ENCODE measurements at regions not wholly inside any gene's neighbourhood (a gene's known extent, or its start where the extent isn't known, plus 50 kb on each side); places are given as distances from the start of the nearest gene placed in this dataset.

DNA sequence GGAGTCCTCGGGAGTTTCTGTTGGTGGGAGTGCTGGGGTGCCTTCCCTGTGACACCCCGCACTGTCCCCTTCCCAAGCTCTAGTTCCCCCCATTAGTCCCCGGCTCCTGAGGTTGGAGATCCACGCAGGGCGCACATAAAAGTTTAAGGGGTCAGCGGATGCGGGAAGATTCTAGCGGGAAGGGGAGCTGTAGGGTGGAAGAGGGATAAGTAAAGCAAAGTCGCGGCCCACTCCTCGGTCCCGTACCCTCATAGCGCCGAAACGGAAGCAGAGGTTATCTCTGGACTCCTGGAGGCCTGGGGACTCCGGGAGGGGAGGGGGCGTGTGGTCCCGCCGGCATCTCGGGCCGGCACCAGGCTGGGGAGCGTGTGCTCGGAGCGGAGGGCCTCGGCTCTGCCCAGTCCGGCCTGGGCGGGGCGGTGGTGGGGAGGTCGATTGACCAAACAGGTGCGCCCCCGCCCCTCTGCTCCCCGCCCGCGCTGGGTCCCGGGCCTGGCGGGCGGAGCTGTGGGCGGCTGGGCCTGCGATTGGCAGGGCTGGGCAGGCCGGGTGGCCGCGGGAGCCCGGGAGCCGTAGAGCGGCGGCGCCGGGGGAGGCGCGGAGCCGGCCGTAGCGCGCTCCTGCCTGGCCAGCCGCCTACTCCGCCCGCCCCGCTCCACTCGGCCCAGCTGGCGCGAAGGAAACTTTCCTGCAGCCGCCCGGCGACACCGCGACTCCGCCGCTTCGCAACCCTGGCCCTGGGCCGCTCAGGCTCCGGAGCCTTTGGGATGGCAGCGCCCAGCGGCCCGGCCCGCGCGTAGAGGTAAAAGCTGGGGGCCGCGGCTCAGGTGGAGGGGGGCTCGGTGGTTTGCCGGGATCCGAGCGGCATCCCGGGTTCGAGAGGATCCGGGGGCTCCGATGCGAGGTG, 52.2 kb upstream of the DAB2IP start:
- TF ChIP-seq, protein P1, sequence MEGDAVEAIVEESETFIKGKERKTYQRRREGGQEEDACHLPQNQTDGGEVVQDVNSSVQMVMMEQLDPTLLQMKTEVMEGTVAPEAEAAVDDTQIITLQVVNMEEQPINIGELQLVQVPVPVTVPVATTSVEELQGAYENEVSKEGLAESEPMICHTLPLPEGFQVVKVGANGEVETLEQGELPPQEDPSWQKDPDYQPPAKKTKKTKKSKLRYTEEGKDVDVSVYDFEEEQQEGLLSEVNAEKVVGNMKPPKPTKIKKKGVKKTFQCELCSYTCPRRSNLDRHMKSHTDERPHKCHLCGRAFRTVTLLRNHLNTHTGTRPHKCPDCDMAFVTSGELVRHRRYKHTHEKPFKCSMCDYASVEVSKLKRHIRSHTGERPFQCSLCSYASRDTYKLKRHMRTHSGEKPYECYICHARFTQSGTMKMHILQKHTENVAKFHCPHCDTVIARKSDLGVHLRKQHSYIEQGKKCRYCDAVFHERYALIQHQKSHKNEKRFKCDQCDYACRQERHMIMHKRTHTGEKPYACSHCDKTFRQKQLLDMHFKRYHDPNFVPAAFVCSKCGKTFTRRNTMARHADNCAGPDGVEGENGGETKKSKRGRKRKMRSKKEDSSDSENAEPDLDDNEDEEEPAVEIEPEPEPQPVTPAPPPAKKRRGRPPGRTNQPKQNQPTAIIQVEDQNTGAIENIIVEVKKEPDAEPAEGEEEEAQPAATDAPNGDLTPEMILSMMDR (IDR thresholded peaks at IDR 0.05; ENCODE audit: low read depth, low read length) = no peak
- no peak for TF ChIP-seq EZH2phosphoT487 (IDR thresholded peaks at IDR 0.05; ENCODE audit: low read depth)
- H3K9ac ChIP-seq (ENCODE audit: low read length) = no peak overlapping the region
- H3K9me3 ChIP-seq (ENCODE audit: insufficient read depth, low read length) = no peaks in the 10 kb centered on the region
- H3K27ac ChIP-seq (ENCODE audit: low read length) = no peak overlapping the region
- H3K79me2 ChIP-seq (ENCODE audit: low read length) = no peaks in the 10 kb centered on the region
- H3K4me2 ChIP-seq (ENCODE audit: low read length) = no peak overlapping the region
- no peaks in the 10 kb centered on the region for H3K36me3 ChIP-seq (replicated peaks; ENCODE audit: low read depth, low read length)
- no peaks in the 10 kb centered on the region for H3K4me1 ChIP-seq (ENCODE audit: low read length)
- H2AFZ ChIP-seq (ENCODE audit: low read depth, low read length) = no peak overlapping the region
- H3K27me3 ChIP-seq (ENCODE audit: low read depth, low read length) = peaks cover 6% of the 10 kb centered on the region; the same call in 1 of the 2 replicates
- no peaks in the 10 kb centered on the region for H4K20me1 ChIP-seq (ENCODE audit: insufficient read depth, low read length)
- H3K4me3 ChIP-seq (ENCODE audit: low read length) = no peak overlapping the region

DNA sequence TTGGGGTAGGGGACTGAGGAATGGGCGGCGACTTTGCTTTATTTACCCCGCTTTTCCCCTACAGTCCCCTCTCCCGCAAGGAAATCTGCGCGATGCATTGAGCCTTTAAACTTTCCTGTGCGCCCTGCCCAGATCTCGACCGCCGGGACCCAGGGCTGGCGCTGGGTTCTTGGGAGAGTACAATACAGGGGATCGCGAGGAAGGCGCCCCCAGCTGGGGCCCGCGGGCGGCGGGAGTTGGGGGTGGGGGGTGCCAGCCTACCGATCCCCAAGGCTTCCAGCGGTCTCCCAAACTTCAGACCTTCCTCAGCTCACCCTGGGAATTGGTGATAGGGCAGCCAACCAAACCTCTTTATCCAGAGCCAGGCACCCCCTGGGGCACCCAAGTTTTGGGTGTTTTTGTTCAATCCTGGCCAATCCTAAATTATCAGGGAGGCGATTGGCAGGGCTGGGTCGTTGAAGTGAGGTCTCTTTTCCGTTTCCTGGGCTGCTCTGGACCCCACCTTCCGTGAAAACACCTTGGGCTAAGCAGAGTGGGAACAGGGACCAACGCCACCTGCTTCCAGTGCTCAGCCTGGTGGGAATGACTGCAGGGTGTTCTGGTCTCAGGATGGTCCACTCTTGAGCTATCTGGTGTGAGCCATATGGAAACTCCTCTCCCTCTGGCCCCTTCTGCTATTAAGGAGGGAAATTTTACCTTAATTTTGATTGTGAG, 51.4 kb upstream of the DAB2IP start:
- no peak for TF ChIP-seq EZH2phosphoT487 (IDR thresholded peaks at IDR 0.05; ENCODE audit: low read depth)
- TF ChIP-seq, protein P1 (IDR thresholded peaks at IDR 0.05; ENCODE audit: low read depth, low read length) = no peak
- Histone ChIP-seq H3K4me2 (ENCODE audit: low read length) (no peak overlapping the region), H3K79me2 (ENCODE audit: low read length) (no peaks in the 10 kb centered on the region), H2AFZ (ENCODE audit: low read depth, low read length) (no peak overlapping the region), H3K4me1 (ENCODE audit: low read length) (no peaks in the 10 kb centered on the region), H3K4me3 (ENCODE audit: low read length) (no peak overlapping the region), H3K9me3 (ENCODE audit: insufficient read depth, low read length) (no peaks in the 10 kb centered on the region), H3K9ac (ENCODE audit: low read length) (no peak overlapping the region), H3K36me3 (replicated peaks; ENCODE audit: low read depth, low read length) (no peaks in the 10 kb centered on the region), H3K27me3 (ENCODE audit: low read depth, low read length) (peaks cover 6% of the 10 kb centered on the region; the same call in 1 of the 2 replicates), H4K20me1 (ENCODE audit: insufficient read depth, low read length) (no peaks in the 10 kb centered on the region), H3K27ac (ENCODE audit: low read length) (no peak overlapping the region)

DNA sequence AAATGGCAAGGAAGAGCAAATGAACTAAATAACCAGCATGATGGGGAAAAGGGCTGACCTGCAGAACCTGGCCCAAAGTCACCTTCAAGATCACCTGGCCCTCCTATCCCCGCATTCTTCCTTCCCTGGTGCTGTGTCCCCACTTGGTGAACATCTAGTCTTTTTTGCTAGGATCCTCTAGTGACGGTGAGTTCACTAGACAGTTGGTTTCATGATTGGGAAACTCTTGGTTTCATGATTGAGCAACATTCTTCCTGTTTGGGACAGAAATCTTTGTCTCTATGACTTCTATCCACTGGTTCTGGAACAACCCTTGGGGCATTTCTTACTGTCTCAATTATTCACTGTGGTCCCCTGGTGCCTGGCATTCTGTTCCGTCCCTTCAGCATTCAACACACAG, 50.2 kb upstream of the DAB2IP start:
- Histone ChIP-seq H3K9ac (ENCODE audit: low read length) (no peak overlapping the region), H3K9me3 (ENCODE audit: insufficient read depth, low read length) (no peaks in the 10 kb centered on the region), H3K27me3 (ENCODE audit: low read depth, low read length) (peaks cover 6% of the 10 kb centered on the region; the same call in 1 of the 2 replicates), H3K4me2 (ENCODE audit: low read length) (no peak overlapping the region), H3K36me3 (replicated peaks; ENCODE audit: low read depth, low read length) (no peaks in the 10 kb centered on the region), H3K27ac (ENCODE audit: low read length) (no peak overlapping the region), H3K79me2 (ENCODE audit: low read length) (no peaks in the 10 kb centered on the region), H4K20me1 (ENCODE audit: insufficient read depth, low read length) (no peaks in the 10 kb centered on the region), H2AFZ (ENCODE audit: low read depth, low read length) (no peak overlapping the region), H3K4me3 (ENCODE audit: low read length) (no peak overlapping the region), H3K4me1 (ENCODE audit: low read length) (no peaks in the 10 kb centered on the region)
- TF ChIP-seq, protein P1 (IDR thresholded peaks at IDR 0.05; ENCODE audit: low read depth, low read length) = no peak
- TF ChIP-seq EZH2phosphoT487 (IDR thresholded peaks at IDR 0.05; ENCODE audit: low read depth) = no peak
